RPMI7951 (cell line): ENCODE measurements at regions not wholly inside any gene's neighbourhood (a gene's known extent, or its start where the extent isn't known, plus 50 kb on each side); places are given as distances from the start of the nearest gene placed in this dataset.

ENCODE experiments used
- DNase-seq: peaks from one replicate; pipeline ENCODE4 v3.0.0-alpha.2; 2012; ENCODE audit warnings: low read depth

DNA sequence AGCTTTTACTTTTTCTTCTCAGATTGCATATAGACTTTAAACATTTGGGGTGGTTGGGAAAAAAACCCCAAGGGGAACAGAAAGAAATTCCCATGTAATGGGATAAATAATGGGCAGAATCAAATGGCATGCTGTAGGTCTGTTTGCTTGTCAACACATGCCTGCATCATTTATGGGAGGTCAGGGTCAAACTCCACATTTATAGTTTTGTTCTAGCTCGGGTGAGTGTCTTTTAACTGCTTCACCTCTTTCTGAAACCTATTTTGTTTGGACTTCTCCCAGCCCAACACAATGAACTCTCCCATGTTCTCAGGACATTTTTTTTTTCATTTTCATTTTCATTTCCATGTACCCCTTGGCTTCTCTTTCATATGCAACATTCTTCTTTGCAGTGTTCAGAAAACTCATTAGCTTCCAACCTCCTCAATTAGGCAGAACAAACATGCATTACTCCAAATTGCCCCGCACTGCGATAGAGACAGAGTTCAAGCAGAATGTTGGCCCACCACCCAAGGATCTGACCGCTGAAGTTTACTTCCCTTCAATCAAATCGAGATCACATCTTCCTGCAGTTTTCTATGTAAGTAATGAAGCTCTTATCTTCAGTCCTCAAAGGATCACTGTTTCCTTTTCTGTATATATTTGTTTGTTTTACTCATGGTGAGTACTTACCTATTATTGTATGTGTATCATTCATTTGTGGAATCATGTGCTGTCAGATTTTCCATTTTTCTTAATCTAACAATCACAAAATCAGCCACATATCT, 354.6 kb downstream of the ZSWIM6 start:
- no peak for DNase-seq

DNA sequence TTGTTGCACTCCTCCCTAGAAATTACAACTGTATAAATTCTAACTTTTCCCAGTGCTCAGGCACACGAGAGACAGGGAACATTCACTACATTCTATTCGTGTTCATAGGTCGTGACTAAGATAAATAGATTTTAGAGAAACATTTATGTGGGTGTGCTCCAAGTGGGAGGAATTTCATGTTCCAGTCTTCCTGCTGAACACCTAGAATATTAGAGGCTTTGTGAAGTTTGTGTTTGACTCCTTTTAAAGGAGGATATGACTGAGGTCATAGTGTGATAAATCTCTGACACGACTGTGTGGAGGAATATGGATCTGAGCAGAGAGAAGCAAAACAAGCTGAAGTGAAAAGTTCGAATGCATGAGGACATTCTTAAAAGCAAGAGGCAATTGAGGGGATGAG, 355.3 kb downstream of the ZSWIM6 start:
- no peak for DNase-seq

DNA sequence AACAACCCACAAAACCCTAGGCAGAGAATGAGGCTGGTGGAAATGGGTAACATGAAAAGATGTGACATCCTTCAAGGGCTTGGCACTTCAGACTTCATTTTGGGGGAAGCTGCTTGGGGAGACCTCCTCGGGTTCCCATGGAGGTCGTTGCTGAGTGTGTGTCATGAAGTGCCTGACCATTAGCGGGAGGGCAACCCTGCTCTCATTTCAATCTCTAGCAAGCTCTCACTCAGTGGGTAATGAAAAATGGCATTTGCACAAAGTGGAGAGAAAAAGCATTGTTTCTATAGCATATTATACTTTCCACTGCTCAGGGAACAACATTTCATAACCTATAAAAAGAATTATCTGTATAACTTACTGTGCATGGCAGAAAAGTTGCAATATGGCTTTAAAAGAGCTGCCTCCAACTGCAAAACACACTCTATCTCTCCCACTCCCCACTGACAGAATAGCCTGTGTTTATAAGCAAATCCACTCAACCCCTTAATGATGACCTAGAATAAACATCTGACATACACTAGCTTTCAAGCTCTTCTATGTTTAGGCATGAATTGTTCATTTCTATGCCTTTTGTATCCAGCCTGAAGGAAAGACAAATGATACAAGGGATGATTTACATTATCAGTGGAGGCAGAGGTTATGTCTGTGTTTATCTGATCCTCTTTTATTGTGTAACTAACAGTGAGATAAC, 357.2 kb downstream of the ZSWIM6 start:
- DNase-seq = no peak

DNA sequence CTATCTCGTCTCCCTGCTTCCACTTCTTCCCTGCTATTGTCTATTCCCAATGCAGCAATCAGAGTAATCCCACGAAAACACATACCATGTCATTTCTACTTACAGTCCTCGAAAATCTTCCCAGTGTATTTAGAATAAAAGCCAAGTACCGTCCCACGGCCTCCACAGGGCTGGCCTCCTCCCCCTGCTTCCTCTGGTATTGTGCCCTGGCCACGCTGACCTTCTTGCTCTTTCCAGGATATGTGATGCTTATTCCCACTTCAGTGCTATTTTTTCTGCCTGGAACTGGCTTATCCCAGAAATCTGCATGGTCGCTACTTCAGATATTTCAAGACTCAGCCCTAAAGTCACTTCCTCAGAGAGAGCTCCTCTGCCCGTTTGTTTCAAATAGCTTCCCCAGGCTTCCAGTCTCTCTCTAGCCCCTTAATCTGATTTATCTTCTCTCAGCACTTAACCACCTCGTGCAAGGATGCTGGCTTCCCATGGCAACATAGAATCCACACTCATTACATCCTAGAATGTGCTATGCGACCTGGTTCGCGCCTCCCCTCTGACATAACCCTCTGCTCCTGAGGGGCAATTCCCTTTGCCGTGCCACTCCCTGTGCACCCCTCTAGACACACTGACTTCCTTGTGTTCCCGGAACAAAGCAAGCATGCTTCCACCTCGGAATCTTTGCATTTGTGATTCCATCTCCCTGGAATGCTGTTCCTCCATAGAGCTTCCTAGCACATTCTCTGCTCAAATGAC, 365.9 kb downstream of the ZSWIM6 start:
- no peak for DNase-seq

DNA sequence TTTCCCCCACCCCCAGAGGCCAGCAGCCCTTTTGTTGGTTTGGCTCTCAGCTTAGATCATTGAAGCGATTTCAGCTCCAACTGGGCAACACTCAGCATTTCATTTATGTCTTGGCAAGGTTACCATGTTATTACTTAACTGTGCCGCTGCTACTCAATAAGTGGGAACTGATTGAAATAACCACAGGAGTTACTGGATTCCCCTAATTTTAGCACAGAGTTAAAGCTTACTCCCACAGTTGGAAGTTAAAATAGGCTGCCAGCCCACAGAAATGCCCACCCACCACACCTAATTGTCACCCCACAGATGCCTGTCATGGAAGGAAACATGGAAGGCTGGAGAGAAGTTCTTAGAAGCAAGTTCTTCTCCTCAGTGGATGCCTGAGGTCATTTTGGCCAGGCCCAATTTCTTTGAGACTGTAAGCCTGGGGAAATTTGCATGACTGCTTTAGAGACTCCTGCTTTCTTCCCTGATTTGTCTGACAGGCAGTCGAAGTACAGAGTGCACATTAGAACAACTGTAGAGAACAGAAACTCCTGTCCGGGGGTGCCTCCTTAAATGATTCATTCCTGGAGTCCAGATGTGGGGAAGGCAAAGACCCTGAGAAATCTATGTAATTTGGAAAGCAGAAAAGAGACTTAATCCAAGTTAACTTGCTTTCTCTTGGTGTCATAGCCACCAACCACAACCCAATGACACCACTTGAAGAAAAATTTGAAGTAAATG, 370.0 kb downstream of the ZSWIM6 start:
- no peak for DNase-seq

DNA sequence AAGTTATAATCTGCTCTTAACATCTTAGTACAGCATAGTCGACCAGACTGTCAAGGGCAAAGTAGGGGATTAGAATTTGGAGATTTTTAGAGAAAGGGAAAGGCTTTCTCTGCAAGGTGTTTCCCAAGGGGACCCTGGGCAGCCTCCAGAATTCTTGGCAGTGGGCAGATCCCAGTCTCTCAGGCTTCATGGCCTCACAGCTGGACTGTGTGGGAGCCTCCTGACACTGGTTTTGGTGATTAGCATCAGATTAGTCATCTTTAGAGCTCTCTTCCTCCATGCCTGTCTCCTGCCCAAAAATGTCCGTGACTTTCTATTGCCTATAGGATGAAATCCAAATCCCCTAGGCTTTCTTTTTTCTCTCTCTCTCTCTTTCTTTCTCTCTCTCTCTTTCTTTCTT, 370.7 kb downstream of the ZSWIM6 start:
- DNase-seq = peak; percentile 18

DNA sequence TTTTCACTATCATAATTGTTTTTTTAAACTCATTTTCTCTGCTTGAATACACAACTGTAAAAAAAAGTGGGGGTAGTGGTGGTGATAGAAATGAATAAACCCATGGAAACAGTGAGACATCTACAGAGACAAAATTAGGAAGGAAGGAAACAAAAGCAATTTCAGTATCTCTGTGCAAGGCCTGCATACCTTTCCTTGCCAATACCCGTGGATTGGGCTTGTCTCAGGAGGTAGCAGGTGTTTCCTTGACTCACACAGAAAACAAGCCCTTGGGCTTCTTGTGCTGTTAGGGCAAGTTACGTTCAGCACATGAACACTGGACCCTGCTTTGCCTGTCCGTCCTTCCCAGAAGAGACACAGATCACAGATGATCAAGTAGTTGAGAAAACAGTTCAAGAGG, 372.2 kb downstream of the ZSWIM6 start:
- no peak for DNase-seq

DNA sequence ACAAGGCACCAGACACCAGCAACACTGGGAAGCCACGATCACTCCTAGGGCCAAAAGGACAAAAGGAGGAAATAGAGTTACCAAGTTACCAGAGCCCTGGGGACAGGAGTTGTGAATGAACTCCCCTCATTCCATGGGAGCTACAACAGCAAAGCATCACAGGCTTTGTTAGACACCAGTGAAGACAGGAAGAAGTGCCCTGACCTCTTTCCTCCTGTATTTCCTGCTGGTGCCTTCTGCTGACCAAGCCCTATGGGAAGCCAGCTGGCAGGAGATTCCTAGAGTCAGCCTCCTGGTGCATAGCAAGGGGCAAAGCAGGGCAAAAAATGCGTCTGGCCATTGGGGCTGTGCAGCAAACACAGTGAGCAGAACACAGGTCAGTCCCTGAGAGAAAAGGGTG, 374.7 kb downstream of the ZSWIM6 start:
- no peak for DNase-seq

DNA sequence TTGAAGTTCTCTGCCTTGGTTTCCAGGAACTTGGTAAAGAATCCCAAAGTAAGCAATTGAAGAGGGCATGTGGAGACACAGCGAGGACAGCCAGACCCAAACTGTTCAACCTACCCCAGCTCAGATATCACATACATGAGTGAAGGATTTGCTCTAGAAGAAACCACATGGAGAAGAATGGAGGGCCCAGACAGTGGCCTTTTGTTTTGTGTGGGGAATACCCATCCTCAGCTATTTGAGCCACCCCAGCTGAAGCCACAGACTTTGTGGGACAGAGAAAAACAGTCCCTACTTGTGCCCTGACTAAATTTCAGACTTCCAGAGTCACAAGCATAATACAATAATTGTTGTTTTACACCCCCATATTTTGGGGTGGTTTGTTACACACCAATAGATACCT, 387.1 kb downstream of the ZSWIM6 start:
- no peak for DNase-seq

DNA sequence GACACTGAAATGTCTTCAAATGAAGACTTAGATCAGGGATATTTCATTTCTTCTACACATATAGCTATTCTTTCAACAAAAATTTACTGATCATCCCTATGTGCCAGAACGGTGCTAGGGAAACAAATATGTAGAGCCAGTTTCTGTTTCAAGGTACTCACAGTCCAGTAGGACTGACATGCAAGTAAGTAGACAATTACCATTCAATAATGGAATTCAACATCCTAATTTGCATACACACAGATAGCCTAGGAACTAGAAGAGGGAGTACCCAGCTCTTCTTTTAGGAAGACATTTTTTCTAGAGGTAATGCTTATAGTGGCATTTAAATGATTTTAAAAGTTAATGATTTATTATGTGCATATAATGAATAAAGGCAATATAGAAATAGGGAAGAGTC, 388.8 kb downstream of the ZSWIM6 start:
- no peak for DNase-seq

DNA sequence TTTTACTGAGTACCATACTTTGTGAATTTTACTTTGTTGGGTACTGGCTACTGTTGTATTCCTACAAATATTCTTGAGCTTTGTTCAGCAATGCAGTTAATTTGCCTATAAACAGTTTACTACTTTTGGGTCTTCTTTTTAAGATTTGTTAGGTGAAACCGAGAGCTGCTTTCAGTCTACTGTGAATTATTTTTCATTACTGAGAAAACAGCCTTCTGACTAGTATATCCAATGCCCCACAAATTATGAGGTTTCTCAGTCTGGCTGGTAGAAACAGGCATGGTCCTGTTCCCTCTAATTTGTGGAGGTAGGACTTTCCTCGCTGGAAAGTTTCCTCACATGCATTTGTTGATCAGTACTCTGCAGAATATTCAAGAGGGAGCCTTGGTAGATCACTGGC, 392.0 kb downstream of the ZSWIM6 start:
- DNase-seq = no peak

DNA sequence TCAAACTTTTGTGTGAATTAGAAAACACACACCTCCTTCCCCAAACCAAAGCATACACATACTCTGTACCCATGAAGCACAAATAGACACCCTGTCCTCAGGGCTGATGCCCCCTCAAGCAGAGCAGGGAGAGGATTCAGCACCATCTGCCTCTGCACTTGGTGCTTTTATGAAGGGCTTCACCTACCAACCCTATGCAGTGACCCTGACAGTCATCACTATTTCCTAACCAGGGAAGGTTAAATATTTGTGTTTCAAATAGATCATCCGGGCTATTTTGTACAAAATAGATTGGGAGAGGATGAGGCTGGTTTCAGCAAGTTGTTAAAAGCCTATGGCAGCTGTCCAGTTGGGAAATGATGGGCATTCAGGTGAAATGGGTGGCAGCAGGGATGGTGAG, 396.2 kb downstream of the ZSWIM6 start:
- DNase-seq = no peak

DNA sequence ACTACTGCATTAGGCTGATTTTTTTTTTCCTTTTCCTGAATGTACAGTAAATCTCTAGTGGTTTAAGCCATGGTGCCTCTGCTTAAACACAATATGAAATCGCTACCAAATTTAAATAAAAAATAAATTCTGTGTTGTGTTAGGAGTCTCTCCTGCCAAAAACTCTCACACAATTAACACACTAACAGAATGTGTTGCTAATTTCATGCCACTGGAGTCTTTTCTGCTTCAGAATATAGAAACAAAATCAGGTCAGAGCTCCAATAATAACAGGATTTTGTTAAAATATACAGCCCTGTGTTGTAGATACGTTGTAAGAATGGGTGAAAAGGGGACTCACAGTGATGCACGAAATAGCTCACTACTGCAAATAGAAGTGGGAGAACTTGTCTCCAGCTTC, 398.8 kb downstream of the ZSWIM6 start:
- no peak for DNase-seq

DNA sequence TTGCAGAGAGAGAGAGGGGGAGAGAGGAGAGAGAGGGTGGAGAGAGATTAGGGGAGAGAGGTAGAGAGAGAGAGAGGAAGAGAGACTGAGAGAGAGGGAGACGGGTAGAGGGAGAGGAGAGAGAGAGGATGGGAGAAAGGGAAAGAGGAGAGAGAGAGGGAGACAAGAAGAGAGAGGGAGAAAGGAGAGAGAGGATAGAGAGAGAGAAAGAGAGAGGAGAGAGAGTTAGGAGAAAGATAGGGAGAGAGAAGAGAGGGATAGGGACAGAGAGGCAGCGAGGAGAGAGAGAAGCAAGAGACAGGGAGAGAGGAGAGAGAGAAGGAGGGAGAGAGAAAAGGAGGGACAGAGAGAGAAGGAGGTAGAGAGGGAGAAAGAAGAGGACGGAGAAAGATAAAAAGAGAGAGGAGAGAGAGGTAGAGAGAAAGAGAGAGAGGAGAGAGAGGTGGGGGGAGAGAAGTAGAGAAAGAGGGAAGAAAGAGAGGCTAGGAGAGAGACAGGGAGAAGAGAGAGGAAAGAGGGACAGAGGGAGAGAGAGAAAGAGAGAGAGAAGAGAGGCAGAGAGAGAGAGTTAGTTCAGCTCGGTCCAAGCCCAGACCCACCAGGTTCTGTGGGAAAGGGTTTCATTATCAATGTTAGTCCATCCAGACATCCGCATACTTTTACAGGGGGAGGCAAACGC, 399.3 kb downstream of the ZSWIM6 start:
- no peak for DNase-seq

DNA sequence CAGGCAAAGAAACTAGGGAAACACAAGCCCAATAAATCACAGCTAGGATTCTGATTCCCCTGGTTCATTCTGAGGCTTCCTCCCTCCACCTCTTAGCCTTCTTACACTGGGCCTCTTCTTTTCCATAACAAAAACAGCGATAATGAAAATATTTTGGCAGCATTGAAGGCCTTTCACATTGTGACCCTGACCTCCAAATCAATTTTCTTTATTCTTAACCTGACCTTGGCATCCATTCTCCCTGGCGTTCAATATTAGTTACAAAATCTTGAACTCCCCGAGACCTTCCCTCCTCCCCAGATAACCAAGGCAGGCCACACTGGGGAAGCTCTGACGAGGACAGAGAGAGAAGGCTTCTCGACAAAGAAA, 399.9 kb downstream of the ZSWIM6 start:
- DNase-seq = no peak

DNA sequence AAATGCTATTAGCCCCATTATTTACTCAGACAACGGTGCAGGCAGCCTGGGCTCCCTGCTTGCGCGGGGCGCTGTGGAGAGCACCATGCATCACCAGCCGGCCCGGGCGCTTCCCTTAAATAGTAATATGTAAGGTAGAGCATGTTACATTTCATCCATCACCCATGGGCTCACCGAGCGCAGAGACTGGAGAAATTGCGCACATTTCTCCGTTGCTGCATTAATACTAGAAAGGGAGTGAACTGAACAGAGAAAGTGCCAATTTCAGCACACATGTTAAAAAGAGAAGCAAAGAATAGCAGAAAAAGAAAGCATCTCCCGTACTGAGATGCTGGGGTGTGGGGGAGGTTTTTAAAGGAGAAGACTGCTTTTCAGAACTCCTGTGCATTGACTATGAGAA, 400.3 kb downstream of the ZSWIM6 start:
- DNase-seq = no peak

DNA sequence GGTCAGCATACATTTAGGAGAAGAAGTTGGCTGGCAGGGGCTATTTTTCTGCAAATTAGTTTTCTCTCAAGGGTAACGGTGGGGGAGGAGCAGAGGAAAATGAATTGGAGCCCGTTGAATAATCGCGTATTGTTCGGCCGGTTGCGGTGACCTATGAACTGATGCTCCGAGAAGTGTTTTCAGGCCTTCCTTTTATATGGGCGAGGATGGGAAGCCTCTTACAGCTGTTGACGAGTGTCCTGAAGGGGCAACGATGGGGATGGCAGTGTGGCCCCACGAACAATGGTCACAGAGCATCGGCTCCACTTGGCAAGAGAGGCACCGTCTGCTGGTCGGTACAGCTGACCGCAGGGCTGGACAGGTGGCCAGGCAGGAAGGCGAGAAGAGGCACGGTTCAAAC, 400.7 kb downstream of the ZSWIM6 start:
- DNase-seq = no peak

DNA sequence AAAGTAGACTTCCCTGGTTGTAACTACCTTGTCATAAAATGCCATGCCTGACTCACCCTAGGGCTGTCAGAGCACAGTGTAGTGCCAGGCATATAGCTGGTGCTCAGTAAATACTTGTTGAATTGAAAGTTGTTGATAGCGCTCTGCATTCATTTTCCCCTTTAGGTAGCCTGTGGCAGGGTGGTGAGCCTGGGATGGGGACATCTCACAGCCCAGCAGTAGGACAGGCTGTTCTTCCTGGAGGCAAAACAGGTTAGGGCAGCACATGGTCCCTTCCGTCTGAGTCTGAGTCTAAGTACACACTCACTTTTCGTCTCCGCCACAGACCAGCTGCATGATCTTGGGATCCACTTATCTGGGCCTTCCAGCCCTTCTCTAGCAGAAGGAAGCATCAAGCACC, 401.9 kb downstream of the ZSWIM6 start:
- DNase-seq = no peak

DNA sequence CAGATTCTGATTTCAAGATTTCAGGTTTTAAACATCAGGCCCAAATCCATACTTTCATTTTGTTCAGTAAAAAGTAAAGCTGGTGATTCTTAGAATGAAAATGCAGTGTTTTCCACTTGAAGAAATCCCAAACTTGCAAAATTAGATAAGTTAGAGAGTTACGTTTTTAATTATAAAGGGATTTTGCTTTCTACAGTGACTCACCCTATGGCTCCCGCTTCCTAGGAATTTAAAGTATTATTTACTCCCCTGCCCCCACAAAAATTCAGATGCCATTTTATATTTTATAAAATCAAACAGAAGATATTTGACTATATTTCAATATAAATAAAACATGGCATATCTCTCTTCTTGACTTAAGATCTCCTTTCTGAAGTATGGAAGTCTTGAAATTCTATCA, 402.9 kb downstream of the ZSWIM6 start:
- no peak for DNase-seq

DNA sequence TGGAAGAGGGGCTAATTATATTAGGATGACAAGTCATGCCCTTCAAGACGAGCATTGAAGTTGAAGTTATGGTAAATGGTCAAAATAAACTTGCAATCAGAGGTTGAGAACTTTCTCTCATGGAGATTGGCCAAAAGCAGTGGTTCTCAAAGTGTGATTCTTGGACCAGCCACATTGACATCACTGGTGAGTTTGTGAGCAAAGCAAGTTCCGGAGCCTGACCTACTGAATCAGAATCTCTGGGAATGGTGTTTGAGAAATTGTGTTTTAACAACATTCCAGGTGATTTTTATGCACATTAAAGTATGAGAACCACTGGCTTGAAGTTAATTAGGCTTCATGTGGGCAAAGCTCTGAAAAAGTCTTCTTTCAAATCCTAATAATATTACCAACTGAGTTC, 403.5 kb downstream of the ZSWIM6 start:
- DNase-seq = no peak

DNA sequence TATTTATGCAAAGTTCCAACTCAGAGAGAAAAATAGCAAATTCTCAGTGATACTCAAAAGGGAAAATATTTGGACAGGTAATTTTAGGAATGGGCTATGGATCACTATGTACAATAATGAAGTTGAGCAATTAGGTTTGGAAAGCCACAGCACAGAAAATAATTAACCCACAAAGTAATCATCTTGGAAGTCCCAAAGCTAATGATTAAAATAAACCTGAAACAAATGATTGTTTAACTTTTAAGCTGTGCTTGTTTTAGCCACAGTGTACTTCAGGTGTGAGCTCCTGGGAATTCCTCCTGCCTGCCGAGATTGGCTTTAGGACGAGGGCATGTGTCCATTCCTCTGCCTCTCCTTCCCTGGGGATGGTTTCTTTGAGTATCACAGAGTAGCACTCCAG, 403.9 kb downstream of the ZSWIM6 start:
- DNase-seq = no peak
